Fibroblast of lung (primary cell): ENCODE measurements at regions not wholly inside any gene's neighbourhood (a gene's known extent, or its start where the extent isn't known, plus 50 kb on each side); places are given as distances from the start of the nearest gene placed in this dataset.

Experiments used
- DNase-seq, 2 donors: peaks; one replicate each; pipeline versions ENCODE4 v3.0.0 to v3.0.0-alpha.2; 2010; ENCODE audit warnings: low read depth in 2 of 2
- H2AFZ ChIP-seq: 2 replicates; pipeline ENCODE4 v1.5.1; 2012; ENCODE audit warnings: low read length, control low read depth, inconsistent platforms
- H3K27ac ChIP-seq: 2 replicates; pipeline ENCODE4 v1.5.1; 2011; ENCODE audit warnings: low read length, control low read depth; ENCODE audit not compliant: insufficient read depth
- H3K27me3 ChIP-seq: 2 replicates; pipeline ENCODE4 v1.5.1; 2011; ENCODE audit warnings: mild to moderate bottlenecking, low read length; ENCODE audit not compliant: control insufficient read depth, insufficient read depth
- H3K36me3 ChIP-seq: 2 replicates; pipeline ENCODE4 v1.5.1; 2011; ENCODE audit warnings: low read length; ENCODE audit not compliant: control insufficient read depth, insufficient read depth
- H3K4me1 ChIP-seq: 2 replicates; pipeline ENCODE4 v1.5.1; 2011; ENCODE audit warnings: low read length; ENCODE audit not compliant: control insufficient read depth, insufficient read depth; ENCODE audit errors: extremely low read depth
- H3K4me2 ChIP-seq: 2 replicates; pipeline ENCODE4 v1.5.1; 2011; ENCODE audit warnings: low read length, control low read depth; ENCODE audit not compliant: insufficient read depth; ENCODE audit errors: extremely low read depth
- H3K4me3 ChIP-seq, 4 experiments: fragments of 200-600 bp in 1 of 4; sonication (generic) in 1 of 4; replicated peaks in 1 of 4; 2 replicates each; pipeline ENCODE4 v1.5.1; 2011 to 2016; ENCODE audit warnings: low read length in 4 of 4, low read depth in 3 of 4, mild to moderate bottlenecking in 3 of 4, control low read depth in 2 of 4, inconsistent platforms in 1 of 4, mixed read lengths in 1 of 4; ENCODE audit not compliant: insufficient read depth in 1 of 4; ENCODE audit errors: control extremely low read depth in 1 of 4
- H3K79me2 ChIP-seq: 2 replicates; pipeline ENCODE4 v1.5.1; 2012; ENCODE audit warnings: mild to moderate bottlenecking, low read length, inconsistent platforms; ENCODE audit not compliant: control insufficient read depth, insufficient read depth
- H3K9ac ChIP-seq: 2 replicates; pipeline ENCODE4 v1.5.1; 2011; ENCODE audit warnings: mild to moderate bottlenecking, low read length, control low read depth; ENCODE audit not compliant: insufficient read depth
- H3K9me3 ChIP-seq: 2 replicates; pipeline ENCODE4 v1.5.1; 2012; ENCODE audit warnings: low read depth, low read length; ENCODE audit not compliant: control insufficient read depth, insufficient read depth
- H4K20me1 ChIP-seq: 2 replicates; pipeline ENCODE4 v1.5.1; 2011; ENCODE audit warnings: low read length; ENCODE audit not compliant: control insufficient read depth, insufficient read depth; ENCODE audit errors: extremely low read depth
- CTCF ChIP-seq, 2 donors: IDR thresholded peaks in 1 of 2; conservative IDR thresholded peaks in 1 of 2; 1 replicate in 1 of 2; 2 replicates in 1 of 2; pipeline ENCODE4 v1.5.1; 2011 to 2012; ENCODE audit warnings: low read length in 2 of 2, control low read depth in 1 of 2, inconsistent platforms in 1 of 2, low read depth in 1 of 2, mild to moderate bottlenecking in 1 of 2
- EZH2 ChIP-seq: IDR thresholded peaks from 2 replicates; pipeline ENCODE4 v1.5.1; 2012; ENCODE audit warnings: low read length, control low read depth, mild to moderate bottlenecking; ENCODE audit errors: missing control alignments

GRCh38 chr11:29217901-29218300 lies 798.9 kb downstream of the KCNA4 start:
- Histone ChIP-seq H4K20me1 (no peaks in the 10 kb centered on the region), H3K9ac (no peak overlapping the region), H3K36me3 (no peaks in the 10 kb centered on the region), H3K27ac (no peak overlapping the region), H3K4me3 (no peak overlapping the region), H3K9me3 (no peaks in the 10 kb centered on the region), H3K4me1 (no peaks in the 10 kb centered on the region), H3K79me2 (no peaks in the 10 kb centered on the region), H3K27me3 (no peaks in the 10 kb centered on the region), H3K4me2 (no peak overlapping the region), H2AFZ (no peak overlapping the region)
- TF ChIP-seq EZH2 (no peak), CTCF (conservative IDR thresholded peaks at IDR 0.05 in 1 of 2, IDR thresholded peaks at IDR 0.05 in 1 of 2; ENCODE audit: low read depth in 1 of 2, low read length in 2 of 2) (no peak)
- DNase-seq = no peak

GRCh38 chr11:29214833-29215232 lies 802.0 kb downstream of the KCNA4 start:
- H4K20me1 ChIP-seq = no peaks in the 10 kb centered on the region
- H3K4me1 ChIP-seq = no peaks in the 10 kb centered on the region
- no peaks in the 10 kb centered on the region for H3K36me3 ChIP-seq
- no peaks in the 10 kb centered on the region for H3K79me2 ChIP-seq
- no peak overlapping the region for H3K4me2 ChIP-seq
- peak; percentile 1 to 11 for DNase-seq
- H2AFZ ChIP-seq = no peak overlapping the region
- H3K4me3 ChIP-seq = no peak overlapping the region
- no peaks in the 10 kb centered on the region for H3K9me3 ChIP-seq
- no peak for TF ChIP-seq CTCF (conservative IDR thresholded peaks at IDR 0.05 in 1 of 2, IDR thresholded peaks at IDR 0.05 in 1 of 2; ENCODE audit: low read depth in 1 of 2, low read length in 2 of 2)
- TF ChIP-seq EZH2 = no peak
- no peak overlapping the region for H3K9ac ChIP-seq
- H3K27ac ChIP-seq = no peak overlapping the region
- no peaks in the 10 kb centered on the region for H3K27me3 ChIP-seq

GRCh38 chr11:29211202-29211601 lies 805.6 kb downstream of the KCNA4 start:
- H3K4me1 ChIP-seq = no peaks in the 10 kb centered on the region
- no peaks in the 10 kb centered on the region for H3K27me3 ChIP-seq
- no peak overlapping the region for H3K9ac ChIP-seq
- H3K27ac ChIP-seq = no peak overlapping the region
- H3K79me2 ChIP-seq = no peaks in the 10 kb centered on the region
- H3K4me3 ChIP-seq = no peak overlapping the region
- no peak for TF ChIP-seq EZH2
- no peak for TF ChIP-seq CTCF (conservative IDR thresholded peaks at IDR 0.05 in 1 of 2, IDR thresholded peaks at IDR 0.05 in 1 of 2; ENCODE audit: low read depth in 1 of 2, low read length in 2 of 2)
- H2AFZ ChIP-seq = no peak overlapping the region
- no peaks in the 10 kb centered on the region for H3K36me3 ChIP-seq
- DNase-seq = no peak
- H3K4me2 ChIP-seq = no peak overlapping the region
- H3K9me3 ChIP-seq = no peaks in the 10 kb centered on the region
- no peaks in the 10 kb centered on the region for H4K20me1 ChIP-seq
